CD8-positive, alpha-beta memory T cell (primary cell): ENCODE measurements at regions not wholly inside any gene's neighbourhood (a gene's known extent, or its start where the extent isn't known, plus 50 kb on each side); places are given as distances from the start of the nearest gene placed in this dataset.

Source experiments
- CTCF ChIA-PET: fragments of 350-600 bp; sonication (Branson Sonifier 250); formaldehyde crosslinking; loops from one replicate; lab custom pipeline; 2021; ENCODE audit warnings: antibody characterized with exemption; lab: Charles Lee
- POLR2A ChIA-PET: fragments of 350-600 bp; sonication (Branson Sonifier 250); formaldehyde crosslinking; loops from one replicate; lab custom pipeline; 2021; ENCODE audit warnings: antibody characterized with exemption; lab: Charles Lee
- DNase-seq, 5 donors: peaks; one replicate each; pipeline versions ENCODE4 v3.0.0 to v3.0.0-alpha.2; 2020 to 2022; ENCODE audit warnings: mixed read lengths in 1 of 5
- H3K27ac ChIP-seq: one replicate; pipeline ENCODE4 v1.7.0; 2013; ENCODE audit warnings: low read depth, mild to moderate bottlenecking, low read length, moderate library complexity
- H3K27me3 ChIP-seq: 2 replicates; pipeline ENCODE4 v1.7.0; 2013; ENCODE audit warnings: low read length, mild to moderate bottlenecking; ENCODE audit not compliant: insufficient read depth, poor library complexity, severe bottlenecking
- H3K36me3 ChIP-seq: 2 replicates; pipeline ENCODE4 v1.7.0; 2013; ENCODE audit warnings: mild to moderate bottlenecking, low read length, moderate library complexity; ENCODE audit not compliant: insufficient read depth
- H3K4me1 ChIP-seq: 2 replicates; pipeline ENCODE4 v1.7.0; 2013; ENCODE audit warnings: mild to moderate bottlenecking, low read length, moderate library complexity; ENCODE audit not compliant: insufficient read depth
- H3K4me3 ChIP-seq: 2 replicates; pipeline ENCODE4 v1.7.0; 2013; ENCODE audit warnings: mild to moderate bottlenecking, low read length
- H3K9me3 ChIP-seq: 2 replicates; pipeline ENCODE4 v1.7.0; 2013; ENCODE audit warnings: mild to moderate bottlenecking, low read length
- H3K27ac Mint-ChIP-seq, 8 donors: one replicate each; pipeline ENCODE4 v1.8.0; 2020 to 2021; ENCODE audit warnings: mixed read lengths in 8 of 8, mild to moderate bottlenecking in 6 of 8, inconsistent platforms in 3 of 8, moderate library complexity in 3 of 8
- H3K27me3 Mint-ChIP-seq, 2 donors: one replicate each; pipeline ENCODE4 v1.8.0; 2020 to 2021; ENCODE audit warnings: mixed read lengths in 2 of 2, mild to moderate bottlenecking in 1 of 2, moderate library complexity in 1 of 2
- H3K36me3 Mint-ChIP-seq, 3 donors: one replicate each; pipeline ENCODE4 v1.8.0; 2020 to 2021; ENCODE audit warnings: mixed read lengths in 3 of 3, inconsistent platforms in 1 of 3, mild to moderate bottlenecking in 1 of 3
- H3K4me1 Mint-ChIP-seq, 3 donors: one replicate each; pipeline ENCODE4 v1.8.0; 2020 to 2021; ENCODE audit warnings: mixed read lengths in 3 of 3, inconsistent platforms in 1 of 3, mild to moderate bottlenecking in 1 of 3
- H3K4me3 Mint-ChIP-seq, 7 donors: one replicate each; pipeline ENCODE4 v1.8.0; 2020 to 2021; ENCODE audit warnings: mixed read lengths in 7 of 7, mild to moderate bottlenecking in 6 of 7, moderate library complexity in 4 of 7, inconsistent platforms in 2 of 7
- H3K9me3 Mint-ChIP-seq, 5 donors: one replicate each; pipeline ENCODE4 v1.8.0; 2020 to 2022; ENCODE audit warnings: mixed read lengths in 5 of 5, mild to moderate bottlenecking in 3 of 5, moderate library complexity in 2 of 5, inconsistent platforms in 1 of 5

DNA sequence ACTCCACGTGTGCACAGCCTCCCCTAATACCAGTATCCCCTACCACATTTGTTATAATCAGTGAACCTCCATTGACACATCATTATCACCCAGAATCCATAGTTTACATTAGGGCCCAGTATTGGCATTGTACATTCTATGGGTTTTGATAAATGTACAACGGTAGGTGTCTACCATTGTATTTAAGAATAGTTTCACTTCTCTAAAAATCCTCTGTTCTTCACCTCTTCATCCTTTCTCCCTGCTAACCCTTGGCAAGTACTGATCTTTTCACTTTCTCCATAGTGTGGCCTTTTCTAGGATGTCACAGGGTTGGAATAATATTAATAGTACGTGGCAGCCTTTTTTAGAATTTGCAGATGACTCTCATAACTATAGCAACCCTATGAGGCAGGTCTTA lies 353.8 kb downstream of the DDX10 start:
- Histone ChIP-seq H3K27me3 (no peaks in the 10 kb centered on the region), H3K36me3 (no peaks in the 10 kb centered on the region), H3K4me3 (no peak overlapping the region), H3K4me1 (no peaks in the 10 kb centered on the region), H3K9me3 (no peaks in the 10 kb centered on the region), H3K27ac (no peak overlapping the region)
- Mint-ChIP-seq H3K4me3 (no peak overlapping the region), H3K9me3 (no peaks in the 10 kb centered on the region), H3K27ac (no peak overlapping the region), H3K27me3 (peaks cover 3 to 5% of the 10 kb centered on the region in 2 donors), H3K36me3 (no peaks in the 10 kb centered on the region), H3K4me1 (no peaks in the 10 kb centered on the region)
- DNase-seq = no peak
- ChIA-PET CTCF (no interaction called here), POLR2A (no interaction called here)

DNA sequence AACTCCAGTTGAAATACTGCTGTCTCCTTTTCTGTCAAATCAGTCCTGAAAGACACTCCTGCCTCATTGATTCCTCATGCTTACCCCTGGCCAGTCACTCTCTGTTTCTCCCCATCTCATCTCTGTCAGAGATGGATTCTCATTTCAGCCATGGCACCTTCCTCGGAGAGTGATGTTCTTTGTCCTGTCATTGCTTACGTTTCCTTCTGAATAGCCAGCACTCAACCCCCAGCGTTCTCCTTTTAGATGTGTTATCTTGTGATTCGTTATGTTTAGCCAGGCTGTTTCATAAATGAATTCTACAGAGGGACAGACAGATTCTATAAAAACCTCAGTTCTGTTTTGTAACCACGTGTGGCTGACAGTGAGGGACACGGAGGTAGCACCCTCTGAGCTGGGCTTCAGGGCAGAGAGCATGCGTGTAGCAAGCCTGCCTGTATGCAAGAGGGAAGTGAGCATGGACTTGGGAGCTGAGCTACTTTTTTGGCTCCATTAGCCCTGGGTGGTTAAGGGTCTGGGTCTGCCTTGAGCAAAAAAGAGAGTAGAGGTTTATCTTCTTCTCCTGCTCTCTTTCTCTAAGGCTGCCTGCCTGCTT lies 354.6 kb downstream of the DDX10 start:
- no peaks in the 10 kb centered on the region for H3K4me1 ChIP-seq
- H3K27me3 ChIP-seq = no peaks in the 10 kb centered on the region
- ChIA-PET CTCF (no interaction called here), POLR2A (no interaction called here)
- H3K4me3 ChIP-seq = no peak overlapping the region
- no peak overlapping the region for H3K27ac Mint-ChIP-seq
- no peaks in the 10 kb centered on the region for H3K36me3 Mint-ChIP-seq
- H3K4me3 Mint-ChIP-seq = no peak overlapping the region
- H3K9me3 Mint-ChIP-seq = peaks cover 0 to 3% (median 0%) of the 10 kb centered on the region in 5 donors
- DNase-seq = no peak
- no peak overlapping the region for H3K27ac ChIP-seq
- H3K9me3 ChIP-seq = no peaks in the 10 kb centered on the region
- peaks cover 3 to 5% of the 10 kb centered on the region in 2 donors for H3K27me3 Mint-ChIP-seq
- no peaks in the 10 kb centered on the region for H3K4me1 Mint-ChIP-seq
- no peaks in the 10 kb centered on the region for H3K36me3 ChIP-seq

DNA sequence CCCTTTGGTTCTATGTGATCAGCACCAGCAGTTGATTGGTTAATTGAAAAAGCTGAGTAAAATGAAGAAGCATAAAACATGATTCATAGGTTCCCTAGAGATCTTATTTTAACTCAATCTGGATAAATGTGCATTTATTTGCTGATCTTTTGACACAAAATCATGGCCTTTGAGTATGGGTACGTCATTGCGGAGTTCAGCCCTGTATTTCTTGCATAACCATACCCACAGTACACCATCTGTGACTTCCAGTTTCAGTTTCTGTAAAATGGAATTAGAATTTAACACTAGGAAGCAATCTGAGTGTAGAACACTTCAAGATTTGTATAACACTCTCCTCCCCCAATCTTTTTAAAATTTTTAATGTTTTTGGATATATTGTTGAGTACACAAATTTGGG lies 358.2 kb downstream of the DDX10 start:
- no peak overlapping the region for H3K27ac Mint-ChIP-seq
- Histone ChIP-seq H3K9me3 (no peaks in the 10 kb centered on the region), H3K27ac (no peak overlapping the region), H3K4me3 (no peak overlapping the region), H3K4me1 (no peaks in the 10 kb centered on the region), H3K27me3 (no peaks in the 10 kb centered on the region), H3K36me3 (no peaks in the 10 kb centered on the region)
- no peaks in the 10 kb centered on the region for H3K4me1 Mint-ChIP-seq
- CTCF ChIA-PET = no interaction called here
- no peak for DNase-seq
- H3K4me3 Mint-ChIP-seq = no peak overlapping the region
- H3K27me3 Mint-ChIP-seq = peaks cover under 1 to 1% of the 10 kb centered on the region in 2 donors
- POLR2A ChIA-PET = no interaction called here
- H3K36me3 Mint-ChIP-seq = no peaks in the 10 kb centered on the region
- peaks cover 0 to 17% (median 3%) of the 10 kb centered on the region in 5 donors for H3K9me3 Mint-ChIP-seq

DNA sequence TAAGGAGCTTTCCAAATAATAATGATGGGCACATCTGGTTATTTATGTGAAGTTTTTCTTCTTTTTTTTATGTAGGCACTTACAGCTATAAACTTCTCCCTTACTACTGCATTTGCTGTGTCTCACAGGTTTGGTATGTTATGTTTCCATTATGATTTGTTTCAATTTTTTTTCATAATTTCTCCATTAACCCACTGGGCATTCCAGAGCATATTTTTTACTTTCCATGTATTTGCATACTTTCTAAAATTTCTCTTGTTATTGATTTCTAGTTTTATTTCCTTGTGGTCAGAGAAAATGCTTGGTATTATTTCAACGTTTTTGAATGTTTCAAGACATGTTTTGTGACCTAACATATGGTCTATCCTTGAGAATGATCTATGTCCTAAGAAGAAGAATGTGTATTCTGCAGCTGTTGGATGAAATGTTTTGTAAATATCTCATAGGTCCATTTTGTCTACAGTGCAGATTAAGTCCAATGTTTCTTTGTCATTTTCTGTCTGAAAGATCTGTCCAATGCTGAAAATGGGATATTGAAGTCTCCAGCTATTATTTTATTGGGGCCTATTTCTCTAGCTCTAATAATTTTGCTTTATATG lies 362.1 kb downstream of the DDX10 start:
- H3K36me3 Mint-ChIP-seq = no peaks in the 10 kb centered on the region
- ChIA-PET POLR2A (no interaction called here), CTCF (no interaction called here)
- DNase-seq = no peak
- H3K4me1 Mint-ChIP-seq = no peaks in the 10 kb centered on the region
- H3K4me3 Mint-ChIP-seq = no peak overlapping the region
- H3K27ac ChIP-seq = no peak overlapping the region
- peaks cover 0 to 21% (median 7%) of the 10 kb centered on the region in 5 donors for H3K9me3 Mint-ChIP-seq
- no peaks in the 10 kb centered on the region for H3K4me1 ChIP-seq
- no peaks in the 10 kb centered on the region for H3K27me3 ChIP-seq
- no peak overlapping the region for H3K27ac Mint-ChIP-seq
- H3K27me3 Mint-ChIP-seq = peaks cover 4 to 5% of the 10 kb centered on the region in 2 donors
- H3K4me3 ChIP-seq = no peak overlapping the region
- no peaks in the 10 kb centered on the region for H3K9me3 ChIP-seq
- H3K36me3 ChIP-seq = no peaks in the 10 kb centered on the region

DNA sequence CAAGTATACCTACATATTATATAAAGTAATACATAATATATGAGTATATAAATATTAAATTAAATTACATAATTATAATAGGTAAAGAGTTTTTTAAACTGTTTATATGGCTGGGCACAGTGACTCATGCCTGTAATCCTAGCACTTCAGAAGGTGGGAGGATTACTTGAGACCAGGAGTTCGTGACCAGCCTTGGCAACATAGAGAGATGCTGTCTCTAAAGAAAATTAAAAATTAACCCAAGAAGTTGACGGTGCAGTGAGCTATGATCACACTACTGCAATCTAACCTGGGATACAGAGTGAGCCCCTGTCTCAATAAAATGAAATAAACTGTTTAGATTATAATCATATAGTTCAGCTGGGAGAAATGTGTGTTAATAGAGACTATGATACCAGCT lies 363.0 kb downstream of the DDX10 start:
- Histone ChIP-seq H3K36me3 (no peaks in the 10 kb centered on the region), H3K4me1 (no peaks in the 10 kb centered on the region), H3K9me3 (no peaks in the 10 kb centered on the region), H3K4me3 (no peak overlapping the region), H3K27ac (no peak overlapping the region), H3K27me3 (no peaks in the 10 kb centered on the region)
- Mint-ChIP-seq H3K4me1 (no peaks in the 10 kb centered on the region), H3K4me3 (no peak overlapping the region), H3K27me3 (peaks cover 4 to 5% of the 10 kb centered on the region in 2 donors), H3K27ac (no peak overlapping the region), H3K9me3 (peaks cover 0 to 21% (median 7%) of the 10 kb centered on the region in 5 donors), H3K36me3 (no peaks in the 10 kb centered on the region)
- no peak for DNase-seq
- CTCF ChIA-PET = no interaction called here
- POLR2A ChIA-PET = no interaction called here

DNA sequence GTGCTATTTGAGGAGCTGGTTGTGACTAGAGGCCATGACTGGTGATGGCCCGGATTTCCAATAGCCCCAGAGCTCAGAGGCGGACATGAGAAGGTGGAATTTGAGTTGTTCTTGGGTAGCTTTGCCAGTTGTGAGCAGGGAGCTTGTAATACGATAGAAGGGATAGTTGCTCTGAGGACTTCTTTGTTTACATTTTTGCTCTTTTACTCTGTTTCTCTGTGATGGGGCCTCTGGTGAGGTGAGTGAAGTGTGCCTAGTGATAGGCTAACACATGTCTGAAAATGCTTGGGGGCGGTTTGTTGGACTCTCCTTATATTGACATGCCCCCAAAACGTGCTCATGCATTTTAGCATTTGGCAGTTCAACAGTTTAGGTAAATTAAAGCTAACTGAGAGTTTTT lies 365.1 kb downstream of the DDX10 start:
- CTCF ChIA-PET = no interaction called here
- no peak overlapping the region for H3K27ac ChIP-seq
- H3K9me3 ChIP-seq = no peaks in the 10 kb centered on the region
- peaks cover 5 to 8% of the 10 kb centered on the region in 2 donors for H3K27me3 Mint-ChIP-seq
- H3K27me3 ChIP-seq = no peaks in the 10 kb centered on the region
- POLR2A ChIA-PET = no interaction called here
- no peak overlapping the region for H3K27ac Mint-ChIP-seq
- H3K4me1 ChIP-seq = no peaks in the 10 kb centered on the region
- H3K4me3 Mint-ChIP-seq = no peak overlapping the region
- no peaks in the 10 kb centered on the region for H3K4me1 Mint-ChIP-seq
- peaks cover 0 to 14% (median 6%) of the 10 kb centered on the region in 5 donors for H3K9me3 Mint-ChIP-seq
- H3K36me3 ChIP-seq = no peaks in the 10 kb centered on the region
- no peak for DNase-seq
- no peak overlapping the region for H3K4me3 ChIP-seq
- no peaks in the 10 kb centered on the region for H3K36me3 Mint-ChIP-seq

DNA sequence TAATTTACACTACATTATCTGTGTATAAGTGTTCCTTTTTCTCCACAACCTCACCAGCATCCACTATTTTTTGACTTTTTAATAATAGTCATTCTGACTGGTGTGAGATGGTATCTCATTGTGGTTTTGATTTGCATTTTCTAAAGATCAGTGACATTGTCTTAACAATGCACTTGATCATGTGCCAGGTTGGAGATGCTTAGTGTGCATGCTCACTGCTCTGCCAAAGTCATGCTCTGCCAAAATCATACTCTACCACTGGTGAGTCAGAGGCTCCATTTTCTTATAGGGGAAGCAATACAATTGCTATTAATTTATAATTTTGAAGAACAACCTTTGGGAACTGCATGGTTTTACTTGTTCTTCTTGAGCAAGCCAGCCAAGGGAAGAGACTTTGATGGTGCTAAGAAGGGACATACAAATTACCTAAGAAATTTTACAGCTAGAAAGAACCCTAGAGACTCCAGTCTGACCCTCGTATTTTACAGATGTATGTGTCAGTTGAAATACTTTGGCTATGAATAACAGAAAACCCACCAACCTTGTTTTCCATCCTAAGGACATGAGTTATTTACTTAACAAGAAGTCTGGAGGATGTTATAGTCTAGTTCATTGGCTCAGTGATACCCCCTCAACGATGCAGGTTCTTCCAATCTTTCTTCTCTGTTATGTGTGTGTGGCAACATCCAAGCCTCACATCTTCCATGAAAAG lies 368.9 kb downstream of the DDX10 start:
- ChIA-PET CTCF (no interaction called here), POLR2A (no interaction called here)
- no peaks in the 10 kb centered on the region for H3K27me3 ChIP-seq
- Mint-ChIP-seq H3K27me3 (peaks cover 7 to 8% of the 10 kb centered on the region in 2 donors), H3K27ac (no peak overlapping the region), H3K4me1 (no peaks in the 10 kb centered on the region), H3K4me3 (no peak overlapping the region), H3K36me3 (no peaks in the 10 kb centered on the region), H3K9me3 (peaks cover 0 to 9% (median 3%) of the 10 kb centered on the region in 5 donors)
- no peak overlapping the region for H3K4me3 ChIP-seq
- no peaks in the 10 kb centered on the region for H3K36me3 ChIP-seq
- no peaks in the 10 kb centered on the region for H3K4me1 ChIP-seq
- no peak for DNase-seq
- no peak overlapping the region for H3K27ac ChIP-seq
- H3K9me3 ChIP-seq = no peaks in the 10 kb centered on the region

DNA sequence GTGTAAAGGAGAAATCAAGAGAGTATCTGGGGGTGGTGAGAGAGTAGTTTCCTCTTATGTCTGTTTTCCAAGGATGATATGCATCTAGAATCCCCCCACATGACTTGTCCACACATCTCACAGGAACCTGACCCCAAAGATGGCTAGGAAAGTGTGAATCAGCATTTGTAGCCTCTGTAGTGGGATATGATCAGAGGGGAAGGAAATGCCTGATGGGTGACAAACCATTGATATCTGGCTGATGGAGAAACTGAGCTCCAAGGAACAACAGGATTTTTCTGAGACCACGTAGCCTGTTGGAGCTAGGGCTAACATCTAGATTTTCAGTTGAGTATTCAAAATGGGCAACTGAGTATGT lies 369.4 kb downstream of the DDX10 start:
- H3K27ac Mint-ChIP-seq = no peak overlapping the region

More for the DNA sequence above, 369.4 kb downstream of the DDX10 start:
- Mint-ChIP-seq H3K4me1 (no peaks in the 10 kb centered on the region), H3K9me3 (peaks cover 0 to 9% (median 2%) of the 10 kb centered on the region in 5 donors), H3K36me3 (no peaks in the 10 kb centered on the region), H3K4me3 (no peak overlapping the region), H3K27me3 (peaks cover 6 to 8% of the 10 kb centered on the region in 2 donors)
- POLR2A ChIA-PET = no interaction called here
- no peak overlapping the region for H3K4me3 ChIP-seq
- no peaks in the 10 kb centered on the region for H3K9me3 ChIP-seq
- DNase-seq = no peak
- no peak overlapping the region for H3K27ac ChIP-seq
- no peaks in the 10 kb centered on the region for H3K36me3 ChIP-seq
- no peaks in the 10 kb centered on the region for H3K4me1 ChIP-seq
- CTCF ChIA-PET = no interaction called here
- H3K27me3 ChIP-seq = no peaks in the 10 kb centered on the region
